ENCODE measurements at regions not wholly inside any gene's neighbourhood (a gene's known extent, or its start where the extent isn't known, plus 50 kb on each side); places are given as distances from the start of the nearest gene placed in this dataset.
"Not testable (repeated sequence)": the region's sequence is repeated elsewhere in the genome, so short reads cannot be mapped to it uniquely, and the experiment has no call there.

DNA sequence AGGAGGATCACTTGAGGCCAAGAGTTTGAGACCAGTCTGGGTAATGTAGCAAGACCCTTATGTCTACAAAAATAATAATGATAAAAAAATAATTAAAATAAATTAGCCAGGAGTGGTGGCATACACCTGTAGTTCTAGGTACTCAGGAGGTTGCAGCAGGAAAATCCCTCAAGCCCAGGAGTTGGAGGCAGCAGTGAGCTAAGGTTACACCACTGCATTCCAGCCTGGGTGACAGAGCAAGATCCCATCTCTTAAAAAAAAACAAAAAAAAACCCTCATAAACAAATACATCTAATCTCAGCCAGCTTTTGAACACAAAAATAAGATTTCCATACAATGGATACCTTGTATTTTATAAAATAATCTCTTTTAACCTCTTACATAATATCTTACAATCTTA lies 363.3 kb upstream of the KLF4 start:
- DNase-seq = no peak

DNA sequence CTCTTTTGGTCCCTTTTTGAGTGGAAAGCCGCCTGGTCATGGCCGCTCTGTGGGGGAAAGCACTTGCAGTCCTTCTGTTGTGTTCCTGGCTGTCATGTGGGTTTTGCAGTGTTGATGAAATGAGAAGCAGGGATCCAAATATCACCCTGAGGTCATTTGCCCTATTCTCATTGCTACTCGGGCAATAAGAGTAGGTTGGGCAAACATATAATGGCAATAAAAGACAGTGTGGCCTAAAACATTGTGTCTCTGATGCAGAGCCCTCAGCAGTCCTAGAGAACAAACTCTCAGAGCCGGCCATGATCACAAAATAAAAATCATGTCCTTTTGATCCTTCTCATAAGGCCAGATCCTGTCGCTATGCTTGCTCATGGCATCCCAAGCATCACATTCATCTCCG lies 361.1 kb upstream of the KLF4 start:
- no peak for DNase-seq

DNA sequence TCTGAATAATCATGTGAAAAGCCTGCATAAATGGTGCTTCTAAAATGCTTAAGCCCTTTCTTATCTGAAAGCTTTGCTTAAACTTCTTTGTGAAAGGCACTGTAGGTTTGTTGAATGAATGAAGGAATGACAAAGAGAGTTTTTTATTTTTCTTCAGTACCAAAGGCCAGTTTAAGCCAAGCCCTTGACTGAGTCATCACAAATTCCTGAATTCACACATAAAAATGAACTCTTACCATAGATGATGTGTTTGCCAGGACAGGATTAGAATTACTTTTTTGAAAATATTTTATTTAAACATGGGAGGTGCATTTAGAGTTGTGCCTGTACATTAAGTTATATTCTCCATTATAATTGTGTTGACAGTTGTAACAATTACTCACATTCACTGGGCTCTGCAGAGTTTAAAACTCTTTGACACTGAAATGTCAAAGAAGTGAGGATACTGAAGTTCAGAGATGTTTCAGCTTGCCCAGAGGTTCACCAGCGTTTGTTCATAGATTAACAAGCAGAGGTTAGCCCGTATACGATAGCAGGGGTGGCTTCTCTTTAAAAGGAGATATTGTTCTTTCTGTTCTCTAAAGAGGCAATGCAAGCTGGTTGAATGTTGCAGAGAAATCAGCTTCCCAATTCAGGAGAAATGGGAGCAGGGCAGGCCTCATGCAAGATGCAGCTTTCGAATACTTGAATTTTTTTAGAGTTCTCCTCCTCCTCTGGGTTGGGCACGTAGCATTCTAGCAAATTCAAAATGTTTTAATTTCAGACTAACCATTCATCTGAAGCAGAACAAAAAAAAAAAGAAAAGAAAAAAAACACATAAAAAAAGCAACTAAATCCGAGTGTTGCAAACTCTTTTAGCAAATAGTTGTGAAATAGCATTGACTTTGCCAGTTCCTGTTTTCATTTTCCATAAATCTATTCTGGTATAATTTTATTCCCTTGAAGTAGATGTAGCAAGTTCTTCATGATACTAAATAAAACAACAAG lies 358.7 kb upstream of the KLF4 start:
- no peak for DNase-seq

DNA sequence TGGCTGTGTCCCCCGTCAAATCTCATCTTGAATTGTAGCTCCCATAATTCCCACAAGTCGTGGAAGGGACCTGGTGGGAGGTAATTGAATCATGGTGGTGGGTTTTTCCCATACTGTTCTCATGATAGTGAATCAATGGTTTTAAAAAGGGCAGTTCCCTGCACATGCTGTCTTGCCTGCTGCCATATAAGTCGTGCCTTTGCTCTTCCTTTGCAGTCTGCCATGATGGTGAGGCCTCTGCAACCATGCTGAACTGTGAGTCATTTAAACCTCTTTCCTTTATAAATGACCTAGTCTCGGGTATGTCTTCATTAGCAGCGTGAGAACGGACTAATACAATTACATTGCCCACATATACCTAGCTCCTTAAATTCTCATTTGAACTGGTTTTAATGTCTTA lies 353.0 kb upstream of the KLF4 start:
- no peak for DNase-seq

DNA sequence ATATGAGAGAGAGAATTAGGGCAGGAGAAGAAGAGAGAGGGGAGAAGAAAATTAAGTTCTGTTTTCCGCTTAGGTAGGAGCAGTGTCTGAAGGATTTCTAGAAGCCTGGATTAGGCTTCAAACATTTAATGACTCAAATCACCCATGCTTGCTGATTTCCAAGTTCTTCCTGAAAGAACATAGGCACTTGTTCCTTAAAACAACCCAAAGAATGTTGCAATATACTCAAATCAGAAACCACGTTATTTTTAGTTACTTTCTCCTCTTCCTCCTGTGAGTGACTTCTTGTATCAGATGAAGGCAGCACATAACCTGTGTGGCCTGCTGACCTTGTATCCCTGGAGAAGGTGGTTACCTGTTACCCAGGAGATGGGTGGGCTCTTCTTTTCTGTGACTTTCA lies 351.5 kb upstream of the KLF4 start:
- no peak for DNase-seq

DNA sequence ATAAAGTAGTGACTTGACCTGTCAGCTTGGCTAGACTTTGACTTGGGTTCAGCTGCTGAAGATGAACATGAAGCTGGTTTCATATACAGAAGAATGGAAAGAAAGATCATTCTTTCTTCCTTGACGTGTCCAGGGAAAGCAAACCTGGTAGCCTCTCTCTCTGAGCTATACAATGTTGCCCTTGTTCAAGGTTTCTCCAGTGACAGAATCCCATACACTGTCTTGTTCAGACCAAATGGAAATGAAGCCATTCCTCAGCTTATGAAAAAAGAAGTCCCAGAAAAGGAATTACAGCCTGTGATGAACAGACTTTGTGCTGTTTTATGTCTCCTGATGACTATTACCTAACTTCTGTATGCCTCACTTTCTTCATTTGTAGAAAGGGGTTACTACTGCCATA lies 349.8 kb upstream of the KLF4 start:
- no peak for DNase-seq

DNA sequence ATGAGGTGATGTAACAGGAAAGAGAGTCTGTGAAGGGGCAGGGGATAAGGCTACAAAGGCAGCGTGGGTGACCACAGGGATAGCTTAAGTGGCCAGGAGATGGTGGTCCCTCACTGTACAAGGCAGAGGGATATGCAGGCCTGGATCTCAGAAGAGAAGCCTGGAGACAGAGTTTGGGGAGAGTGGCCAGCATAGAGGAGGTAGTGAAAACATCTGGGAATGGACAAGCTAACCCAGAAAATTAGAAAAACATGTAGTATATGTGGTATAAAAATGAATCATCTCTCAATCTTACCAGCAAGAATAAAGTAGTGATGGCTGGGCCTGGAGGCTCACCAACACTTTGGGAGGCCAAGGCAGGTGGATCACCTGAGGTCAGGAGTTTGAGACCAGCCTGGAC lies 349.2 kb upstream of the KLF4 start:
- no peak for DNase-seq

DNA sequence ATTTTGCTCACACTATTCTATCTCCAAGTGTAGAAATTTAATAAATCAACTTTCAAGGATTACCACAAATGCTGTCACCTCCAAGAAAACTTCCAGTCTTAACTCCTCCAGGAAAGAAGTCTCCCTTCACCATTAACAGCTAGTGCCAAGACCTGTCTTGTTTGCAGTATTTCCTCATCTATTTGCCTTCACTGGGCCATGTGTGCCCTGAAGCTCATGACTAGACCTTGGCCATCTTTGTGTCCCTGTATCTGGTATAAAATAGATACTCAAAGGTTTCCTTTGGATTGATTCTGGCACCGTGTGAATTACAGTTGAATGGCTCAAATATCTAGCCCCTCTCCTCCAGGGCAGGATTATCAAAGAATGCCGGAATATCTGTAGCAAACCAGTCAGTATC lies 346.7 kb upstream of the KLF4 start:
- no peak for DNase-seq

DNA sequence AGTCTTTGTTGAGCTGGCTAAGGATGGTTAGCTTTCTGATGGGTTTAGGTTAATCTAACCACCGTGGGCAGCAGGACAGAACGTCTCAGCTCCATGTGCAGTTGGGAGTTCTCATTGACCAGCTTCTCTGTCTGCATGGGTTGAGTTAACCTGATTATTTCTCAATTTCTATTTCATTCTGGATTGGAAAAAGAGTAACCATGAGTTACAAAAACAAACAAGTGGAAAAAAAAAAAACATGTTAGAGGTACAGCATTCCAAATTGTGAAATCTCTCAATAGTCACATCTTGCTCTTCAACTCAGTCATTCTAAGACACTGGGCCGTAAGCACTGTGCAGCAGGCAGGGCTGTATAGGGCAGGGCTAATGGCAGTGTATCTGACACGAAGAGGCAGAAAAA lies 343.7 kb upstream of the KLF4 start:
- no peak for DNase-seq

DNA sequence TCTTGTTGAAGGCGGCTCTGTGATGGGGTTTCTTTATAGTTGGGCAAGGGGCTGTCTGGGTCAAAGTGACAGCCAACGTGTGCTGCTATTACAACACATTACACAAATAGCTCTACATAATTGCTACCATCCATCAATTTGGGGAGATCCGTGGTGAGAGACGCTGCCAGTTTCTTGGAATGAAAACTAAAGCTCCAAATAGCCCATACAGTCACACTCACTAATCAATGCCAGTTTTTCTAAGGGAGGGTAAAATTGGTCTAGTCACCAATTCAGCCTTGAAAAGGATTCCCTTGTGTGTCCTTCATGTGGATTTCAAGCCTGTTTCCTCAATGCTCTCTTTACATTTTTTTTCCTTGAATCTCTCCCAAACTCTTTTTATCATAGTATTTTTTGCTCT lies 343.3 kb upstream of the KLF4 start:
- no peak for DNase-seq

DNA sequence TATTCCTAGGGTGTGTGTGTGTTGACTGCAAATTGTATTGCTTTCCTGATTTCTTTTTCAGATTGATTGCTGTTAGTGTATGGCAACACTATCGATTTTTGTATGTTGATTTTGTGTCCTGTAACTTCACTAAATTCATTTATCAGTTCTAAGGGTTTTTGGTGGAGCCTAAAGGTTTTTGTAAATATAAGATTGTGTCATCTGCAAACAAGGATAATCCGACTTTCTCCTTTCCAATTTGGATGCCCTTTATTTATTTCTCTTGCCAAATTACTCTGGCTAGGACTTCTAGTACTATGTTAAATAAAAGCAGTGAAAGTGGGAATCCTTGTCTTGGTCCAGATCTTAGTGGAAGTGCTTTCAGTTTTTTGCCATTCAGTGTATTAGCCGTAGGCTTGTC lies 340.9 kb upstream of the KLF4 start:
- no peak for DNase-seq

DNA sequence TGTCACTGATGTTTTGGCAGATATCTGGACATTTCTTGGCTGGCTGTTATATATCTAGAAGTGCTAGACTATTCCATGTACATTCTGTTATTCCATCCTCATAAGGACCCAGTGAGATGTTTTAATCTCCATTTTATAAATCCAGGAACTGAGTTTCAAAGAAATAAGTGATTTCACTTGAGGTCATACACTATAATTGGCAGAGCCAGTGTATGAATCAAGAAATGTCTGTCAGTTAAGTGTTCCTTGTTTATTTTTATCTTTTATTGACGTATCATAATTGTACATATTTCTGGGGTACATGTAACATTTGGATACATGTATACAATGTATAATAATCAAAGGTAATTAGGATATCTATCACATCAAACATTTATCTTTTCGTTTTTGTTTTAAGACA lies 338.3 kb upstream of the KLF4 start:
- no peak for DNase-seq

DNA sequence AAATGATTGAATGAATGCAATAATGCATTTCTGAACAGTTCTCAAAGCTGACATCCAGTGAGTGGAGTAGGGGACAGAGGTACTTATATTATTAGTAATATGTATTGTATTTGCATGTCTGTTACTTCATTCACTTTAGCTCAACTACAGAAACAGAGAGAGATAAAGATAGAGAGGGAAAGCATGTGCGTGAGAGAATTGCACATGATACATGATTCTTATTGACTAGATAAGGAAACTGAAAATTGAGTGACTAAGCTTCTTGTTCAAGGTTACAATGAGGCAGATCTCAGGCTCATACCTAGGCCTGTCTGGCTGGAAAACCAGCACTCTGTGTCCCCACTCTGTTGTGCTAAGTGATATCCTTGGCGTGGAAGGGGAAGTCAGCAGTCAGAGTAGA lies 337.7 kb upstream of the KLF4 start:
- no peak for DNase-seq

DNA sequence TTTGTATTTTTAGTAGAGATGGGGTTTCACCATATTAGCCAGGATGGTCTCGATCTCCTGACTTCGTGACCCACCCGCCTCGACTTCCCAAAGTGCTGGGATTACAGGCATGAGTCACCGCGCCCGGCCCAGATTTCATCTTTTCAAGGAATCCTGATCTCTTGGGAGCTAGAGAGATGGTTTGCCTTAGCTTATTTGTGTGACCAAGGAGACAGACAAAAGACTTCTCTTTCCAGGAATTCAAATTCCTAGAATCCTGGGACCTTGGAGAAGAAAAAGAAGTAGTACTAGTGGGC lies 337.1 kb upstream of the KLF4 start:
- not testable (repeated sequence) for DNase-seq

DNA sequence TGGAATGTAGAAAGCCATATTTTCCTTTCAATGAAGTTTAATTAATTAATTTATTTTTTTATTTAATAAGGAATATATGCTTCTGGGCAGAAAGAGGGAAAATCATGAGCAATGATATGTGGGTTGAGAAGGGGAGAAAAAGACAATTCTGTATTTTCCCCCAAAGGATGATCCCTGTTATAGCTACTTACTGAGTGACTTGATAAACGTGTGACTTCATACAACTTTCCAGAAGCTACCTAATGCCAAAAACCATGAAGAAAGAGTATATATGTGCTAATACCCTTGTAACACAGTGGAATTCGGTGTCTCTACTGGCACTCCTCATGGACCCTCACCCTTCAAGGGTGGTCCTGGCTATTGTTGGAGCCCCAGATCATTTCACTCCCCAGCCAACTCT lies 335.0 kb upstream of the KLF4 start:
- DNase-seq = no peak

DNA sequence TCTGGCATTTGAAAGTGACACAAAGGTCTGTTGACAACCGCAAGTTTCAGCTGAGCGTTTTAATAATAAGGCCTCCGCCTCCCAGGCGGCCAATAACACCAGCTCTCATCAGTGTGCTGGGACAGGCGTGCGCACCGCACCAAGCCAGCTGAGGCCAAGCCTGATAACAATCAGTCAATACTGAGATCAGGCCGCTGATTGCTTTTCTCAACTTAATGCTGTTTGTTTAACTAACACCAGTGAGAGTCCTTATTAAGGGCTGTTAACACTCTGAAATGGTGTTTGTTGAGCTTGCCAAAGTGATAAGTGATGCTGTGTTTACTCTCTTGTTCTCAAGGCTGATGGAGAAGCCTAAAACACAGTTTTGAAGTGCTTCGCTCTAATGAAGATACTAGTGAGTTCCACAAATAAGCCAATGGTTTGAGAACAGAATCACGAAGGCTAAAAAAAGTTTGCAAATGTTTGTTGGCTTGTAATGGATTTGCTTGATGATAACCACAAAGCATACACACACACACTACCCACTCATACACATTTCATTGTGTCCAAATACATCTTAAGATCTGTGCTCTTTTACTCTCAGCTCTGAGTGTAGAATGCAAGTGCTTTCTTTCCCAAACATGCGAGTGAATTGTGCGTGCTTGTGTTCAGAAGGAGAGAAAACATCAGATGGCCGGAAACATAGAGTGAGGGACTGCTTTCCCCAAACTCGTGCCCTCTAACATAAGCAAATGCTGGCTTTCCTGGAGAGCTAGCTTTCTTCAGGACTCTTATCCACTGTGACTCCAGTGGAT lies 330.4 kb upstream of the KLF4 start:
- no peak for DNase-seq

DNA sequence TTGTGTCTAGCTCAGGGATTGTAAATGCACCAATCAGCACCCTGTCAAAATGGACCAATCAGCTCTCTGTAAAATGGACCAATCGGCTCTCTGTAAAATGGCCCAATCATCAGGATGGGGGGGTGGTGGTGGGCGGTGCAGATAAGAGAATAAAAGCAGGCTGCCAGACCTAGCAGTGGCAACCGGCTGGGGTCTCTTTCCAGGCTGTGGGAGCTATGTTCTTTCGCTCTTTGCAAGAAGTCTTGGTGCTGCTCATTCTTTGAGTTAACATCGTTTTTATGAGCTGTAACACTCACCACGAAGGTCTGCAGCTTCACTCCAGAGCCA lies 328.9 kb upstream of the KLF4 start:
- DNase-seq = not testable (repeated sequence)

DNA sequence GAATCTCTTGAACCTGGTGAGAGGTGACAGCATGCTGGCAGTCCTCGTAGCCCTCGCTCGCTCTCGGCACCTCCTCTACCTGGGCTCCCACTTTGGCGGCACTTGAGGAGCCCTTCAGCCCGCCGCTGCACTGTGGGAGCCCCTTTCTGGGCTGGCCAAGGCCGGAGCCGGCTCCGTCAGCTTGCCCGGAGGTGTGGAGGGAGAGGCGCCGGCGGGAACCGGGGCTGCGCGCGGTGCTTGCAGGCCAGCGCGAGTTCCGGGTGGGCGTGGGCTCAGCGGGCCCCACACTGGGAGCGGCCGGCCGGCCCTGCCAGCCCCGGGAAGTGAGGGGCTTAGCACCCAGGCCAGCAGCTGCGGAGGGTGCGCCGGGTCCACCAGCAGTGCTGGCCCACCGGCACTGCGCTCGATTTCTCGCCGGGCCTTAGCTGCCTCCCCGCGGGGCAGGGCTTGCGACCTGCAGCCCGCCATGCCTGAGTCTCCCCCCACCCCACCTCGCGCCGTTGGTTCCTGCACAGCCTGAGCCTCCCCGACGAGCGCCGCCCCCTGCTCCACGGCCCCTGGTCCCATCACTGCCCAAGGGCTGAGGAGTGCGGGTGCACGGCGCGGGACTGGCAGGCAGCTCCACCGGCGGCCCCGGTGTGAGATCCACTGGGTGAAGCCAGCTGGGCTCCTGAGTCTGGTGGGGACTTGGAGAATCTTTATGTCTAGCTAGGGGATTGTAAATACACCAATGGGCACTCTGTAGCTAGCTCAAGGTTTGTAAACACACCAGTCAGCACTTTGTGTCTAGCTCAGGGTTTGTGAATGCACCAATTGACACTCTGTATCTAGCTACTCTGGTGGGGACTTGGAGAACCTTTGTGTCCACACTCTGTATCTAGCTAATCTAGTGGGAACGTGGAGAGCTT lies 328.3 kb upstream of the KLF4 start:
- not testable (repeated sequence) for DNase-seq

DNA sequence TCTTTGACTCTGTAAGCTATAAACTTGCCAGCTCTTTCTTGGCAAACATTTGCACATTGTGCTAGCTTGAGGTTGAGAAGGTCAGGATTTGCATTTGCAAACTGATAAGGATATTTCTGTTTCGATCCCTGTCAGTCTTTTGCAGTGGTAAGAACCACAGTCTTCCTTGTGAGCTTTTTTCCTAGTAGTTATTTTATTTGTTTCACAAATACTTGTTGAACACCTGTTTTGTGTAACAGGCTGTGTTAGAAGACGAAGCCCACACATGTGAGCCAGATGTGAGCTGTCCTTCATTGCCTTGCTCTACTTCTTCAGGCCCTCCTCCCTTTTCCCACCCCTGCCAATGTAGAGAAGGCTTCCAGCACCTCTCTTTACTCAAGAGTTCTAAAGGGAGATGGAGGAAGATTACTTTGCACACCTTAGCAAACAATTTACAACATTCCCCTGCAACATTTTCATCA lies 327.0 kb upstream of the KLF4 start:
- no peak for DNase-seq

DNA sequence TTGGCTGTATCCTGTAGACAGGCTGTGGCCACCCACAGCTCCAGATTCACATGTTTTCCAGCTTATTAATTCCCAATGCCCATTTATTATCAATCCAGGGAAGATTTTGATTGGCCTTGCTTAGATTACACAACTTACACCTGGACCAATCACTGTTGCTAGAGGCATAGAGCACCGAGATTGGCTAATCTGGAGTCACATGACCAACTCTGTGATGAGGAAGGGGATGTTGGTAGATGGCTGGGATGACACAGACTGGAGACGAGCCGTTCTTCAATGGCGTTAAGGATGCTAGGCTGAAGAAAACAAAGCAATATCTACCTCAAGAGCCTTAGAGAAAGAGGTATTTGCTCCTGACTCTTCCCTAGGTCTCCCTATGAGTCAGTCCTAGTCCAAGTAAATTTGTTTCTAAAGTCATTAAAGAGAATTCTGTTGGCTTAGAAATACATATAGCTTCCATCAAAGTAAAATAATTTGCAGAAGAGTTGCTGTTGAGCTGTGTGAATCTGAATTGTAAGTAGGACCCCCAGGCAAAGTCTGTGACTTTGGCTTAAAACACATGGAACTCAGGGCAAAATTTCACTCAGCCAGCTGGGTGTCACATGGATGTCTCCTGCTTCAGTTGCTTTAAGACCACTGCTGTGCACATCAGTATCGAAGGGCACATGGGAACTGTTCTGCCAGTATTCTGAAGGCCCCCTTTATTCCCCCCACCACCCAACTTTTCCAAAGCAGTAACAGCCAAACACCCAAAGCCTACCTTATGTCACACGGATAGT lies 326.4 kb upstream of the KLF4 start:
- no peak for DNase-seq

DNA sequence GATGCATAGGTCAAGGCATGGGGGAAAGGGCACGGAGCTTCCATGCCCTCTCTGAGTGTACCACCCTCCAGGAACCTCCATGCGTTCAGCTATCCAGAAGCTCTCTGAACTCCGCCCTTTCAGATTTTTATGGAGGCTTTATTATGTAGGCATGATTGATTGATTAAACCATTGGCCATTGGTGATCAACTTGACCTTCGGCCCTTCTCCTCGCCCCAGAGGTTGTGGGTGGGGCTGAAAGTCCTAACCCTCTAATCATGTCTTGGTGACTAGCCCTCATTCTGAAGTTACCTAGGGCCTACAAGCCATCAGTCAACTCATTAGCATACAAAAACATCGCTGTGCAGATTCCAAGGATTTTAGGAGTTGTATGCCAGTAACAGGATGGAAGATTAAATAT lies 323.7 kb upstream of the KLF4 start:
- no peak for DNase-seq

DNA sequence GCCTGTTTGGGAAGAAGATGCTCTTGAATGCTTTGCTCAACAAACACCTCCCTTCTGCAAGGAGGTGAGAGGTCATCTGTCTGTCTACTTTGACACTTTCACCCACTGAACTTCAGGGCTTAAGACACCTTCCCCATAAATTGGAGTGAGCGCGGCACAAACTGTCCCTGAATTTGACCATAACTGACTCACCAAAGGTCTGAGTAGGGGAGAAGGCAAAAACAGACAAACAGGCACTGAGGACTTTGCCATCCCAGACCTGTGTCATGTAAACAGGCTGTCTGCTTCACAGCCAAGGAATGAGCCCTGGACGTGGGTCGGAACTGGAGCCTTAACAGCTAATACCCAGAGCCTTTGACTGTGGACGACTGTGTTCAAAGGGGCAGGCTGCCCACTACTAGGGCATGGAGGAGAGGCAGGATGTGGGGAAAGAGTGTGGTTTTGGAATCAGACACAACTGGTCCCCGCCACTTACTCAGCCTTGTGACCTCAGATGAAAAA lies 320.9 kb upstream of the KLF4 start:
- no peak for DNase-seq

Data from CD4-positive, alpha-beta T cell treated with Interleukin-21 for 1 hour (primary cell).